ENCODE measurements at regions not wholly inside any gene's neighbourhood (a gene's known extent, or its start where the extent isn't known, plus 50 kb on each side); places are given as distances from the start of the nearest gene placed in this dataset.

- no peak for DNase-seq (ENCODE audit: low spot score)
Measured at GRCh38 chr2:238653431-238654109, 194.3 kb upstream of the TWIST2 start.

- no peak for DNase-seq (ENCODE audit: low spot score)
Measured at GRCh38 chr2:238654479-238655197, 193.2 kb upstream of the TWIST2 start.

- no peak for DNase-seq (ENCODE audit: low spot score)
Measured at GRCh38 chr2:238655198-238655860, 192.6 kb upstream of the TWIST2 start.

- DNase-seq (ENCODE audit: low spot score) = no peak
Measured at GRCh38 chr2:238655974-238656722, 191.7 kb upstream of the TWIST2 start.

GRCh38 chr2:238657132-238658053 is 190.5 kb upstream of the TWIST2 start:
- no peak for DNase-seq (ENCODE audit: low spot score)

GRCh38 chr2:238658054-238658407 is 189.9 kb upstream of the TWIST2 start:
- no peak for DNase-seq (ENCODE audit: low spot score)

GRCh38 chr2:238658820-238659219 is 189.1 kb upstream of the TWIST2 start:
- DNase-seq (ENCODE audit: low spot score) = no peak

GRCh38 chr2:238659231-238659630 is 188.7 kb upstream of the TWIST2 start:
- no peak for DNase-seq (ENCODE audit: low spot score)

- no peak for DNase-seq (ENCODE audit: low spot score)
Measured at GRCh38 chr2:238663586-238663985, 184.3 kb upstream of the TWIST2 start.

- no peak for DNase-seq (ENCODE audit: low spot score)
Measured at GRCh38 chr2:238665919-238666318, 182.0 kb upstream of the TWIST2 start.

- DNase-seq (ENCODE audit: low spot score) = no peak
Measured at GRCh38 chr2:238666543-238666942, 181.3 kb upstream of the TWIST2 start.

- no peak for DNase-seq (ENCODE audit: low spot score)
Measured at GRCh38 chr2:238667008-238667407, 180.9 kb upstream of the TWIST2 start.

GRCh38 chr2:238667639-238668038 is 180.2 kb upstream of the TWIST2 start:
- no peak for DNase-seq (ENCODE audit: low spot score)

- DNase-seq (ENCODE audit: low spot score) = no peak
Measured at GRCh38 chr2:238668426-238668825, 179.5 kb upstream of the TWIST2 start.

GRCh38 chr2:238669046-238669445 is 178.8 kb upstream of the TWIST2 start:
- DNase-seq (ENCODE audit: low spot score) = no peak

- DNase-seq (ENCODE audit: low spot score) = no peak
Measured at GRCh38 chr2:238669581-238670080, 178.3 kb upstream of the TWIST2 start.

GRCh38 chr2:238670111-238670585 is 177.7 kb upstream of the TWIST2 start:
- DNase-seq (ENCODE audit: low spot score) = no peak

- DNase-seq (ENCODE audit: low spot score) = no peak
Measured at GRCh38 chr2:238682536-238682935, 165.3 kb upstream of the TWIST2 start.

- DNase-seq (ENCODE audit: low spot score) = peak; percentile 99
Measured at GRCh38 chr2:238684362-238685326, 163.2 kb upstream of the TWIST2 start.

GRCh38 chr2:238685327-238685709 is 162.6 kb upstream of the TWIST2 start:
- no peak for DNase-seq (ENCODE audit: low spot score)

All from A172 (cell line).